Activated naive CD8-positive, alpha-beta T cell treated with anti-CD3 and anti-CD28 coated beads for 36 hours (primary cell): ENCODE measurements at regions not wholly inside any gene's neighbourhood (a gene's known extent, or its start where the extent isn't known, plus 50 kb on each side); places are given as distances from the start of the nearest gene placed in this dataset.

Experiments
- DNase-seq: peaks from one replicate; pipeline ENCODE4 v3.0.0; 2021
- H3K27ac Mint-ChIP-seq: one replicate; pipeline ENCODE4 v1.8.0; 2022; ENCODE audit warnings: mild to moderate bottlenecking, moderate library complexity, mixed read lengths
- H3K27me3 Mint-ChIP-seq: one replicate; pipeline ENCODE4 v1.8.0; 2022; ENCODE audit warnings: mild to moderate bottlenecking, mixed read lengths
- H3K36me3 Mint-ChIP-seq: one replicate; pipeline ENCODE4 v1.8.0; 2021; ENCODE audit warnings: mild to moderate bottlenecking, mixed read lengths
- H3K4me1 Mint-ChIP-seq: one replicate; pipeline ENCODE4 v1.8.0; 2021; ENCODE audit warnings: mixed read lengths
- H3K4me3 Mint-ChIP-seq: one replicate; pipeline ENCODE4 v1.8.0; 2022; ENCODE audit warnings: mild to moderate bottlenecking, moderate library complexity, mixed read lengths
- H3K9me3 Mint-ChIP-seq: one replicate; pipeline ENCODE4 v1.8.0; 2022; ENCODE audit warnings: mixed read lengths

- Mint-ChIP-seq H3K27ac (no peak overlapping the region), H3K4me1 (no peaks in the 10 kb centered on the region), H3K9me3 (no peaks in the 10 kb centered on the region), H3K27me3 (peaks cover 7% of the 10 kb centered on the region), H3K4me3 (no peak overlapping the region), H3K36me3 (no peaks in the 10 kb centered on the region)
- no peak for DNase-seq
These were observed 591.6 kb downstream of the PTPRU start for GRCh38 chr1:29827801-29828525.

GRCh38 chr1:29827237-29827750 lies 591.0 kb downstream of the PTPRU start:
- H3K27ac Mint-ChIP-seq = no peak overlapping the region

GRCh38 chr1:29826646-29827045 lies 590.3 kb downstream of the PTPRU start:
- no peak for DNase-seq
- Mint-ChIP-seq H3K36me3 (no peaks in the 10 kb centered on the region), H3K27ac (no peak overlapping the region), H3K9me3 (no peaks in the 10 kb centered on the region), H3K4me1 (no peaks in the 10 kb centered on the region), H3K4me3 (no peak overlapping the region), H3K27me3 (peaks cover 16% of the 10 kb centered on the region)

More at GRCh38 chr1:29827237-29827750, 591.0 kb downstream of the PTPRU start:
- Mint-ChIP-seq H3K4me1 (no peaks in the 10 kb centered on the region), H3K9me3 (no peaks in the 10 kb centered on the region), H3K27me3 (peaks cover 14% of the 10 kb centered on the region), H3K4me3 (no peak overlapping the region), H3K36me3 (no peaks in the 10 kb centered on the region)
- no peak for DNase-seq

DNA sequence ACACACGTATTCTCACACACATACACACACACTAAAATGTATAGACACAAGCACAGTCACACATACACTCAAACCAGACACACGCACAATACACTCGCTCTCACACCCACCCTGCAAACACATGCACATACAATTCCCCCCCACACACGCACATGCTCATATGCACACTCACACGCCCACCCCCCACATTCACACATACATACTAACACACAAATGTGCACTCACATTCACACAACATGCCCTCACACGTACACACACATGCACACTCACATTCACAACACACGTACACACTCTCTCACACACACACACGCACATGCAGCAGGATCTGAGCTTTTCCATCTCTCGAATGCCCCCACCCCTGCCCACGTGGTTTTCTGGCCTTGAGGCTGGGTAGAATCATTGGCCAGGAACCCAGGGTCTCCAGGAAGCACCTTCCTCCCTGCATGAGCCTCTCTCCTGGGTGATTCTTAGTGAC lies 589.7 kb downstream of the PTPRU start:
- DNase-seq = no peak
- Mint-ChIP-seq H3K4me3 (no peak overlapping the region), H3K27me3 (peaks cover 23% of the 10 kb centered on the region), H3K9me3 (no peaks in the 10 kb centered on the region), H3K27ac (no peak overlapping the region), H3K4me1 (no peaks in the 10 kb centered on the region), H3K36me3 (no peaks in the 10 kb centered on the region)

DNA sequence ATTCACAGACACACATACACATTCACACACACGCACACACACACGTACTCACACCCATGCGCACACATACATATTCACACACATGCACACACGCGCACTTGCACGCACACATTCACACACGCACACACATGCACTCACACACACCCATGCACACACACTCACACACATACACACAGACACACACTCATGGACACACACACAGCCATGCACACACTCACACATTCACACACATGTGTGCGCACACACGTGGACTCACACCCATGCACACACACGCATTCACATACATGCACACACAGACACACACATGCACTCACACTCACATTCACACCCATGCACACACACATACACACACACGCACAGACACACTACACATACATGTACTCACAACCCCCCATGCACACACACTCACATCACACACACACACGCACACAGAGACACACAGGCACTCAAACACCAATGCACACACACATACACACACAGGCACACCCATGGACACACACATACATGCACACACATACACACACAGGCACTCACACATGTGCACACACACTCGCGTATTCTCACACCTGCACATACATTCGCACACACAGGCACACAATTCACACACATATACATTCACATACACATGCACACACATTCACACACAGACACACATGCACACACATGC lies 589.1 kb downstream of the PTPRU start:
- H3K27me3 Mint-ChIP-seq = peaks cover 28% of the 10 kb centered on the region
- H3K4me1 Mint-ChIP-seq = no peaks in the 10 kb centered on the region
- H3K4me3 Mint-ChIP-seq = no peak overlapping the region
- DNase-seq = no peak
- H3K9me3 Mint-ChIP-seq = no peaks in the 10 kb centered on the region
- no peak overlapping the region for H3K27ac Mint-ChIP-seq
- no peaks in the 10 kb centered on the region for H3K36me3 Mint-ChIP-seq

DNA sequence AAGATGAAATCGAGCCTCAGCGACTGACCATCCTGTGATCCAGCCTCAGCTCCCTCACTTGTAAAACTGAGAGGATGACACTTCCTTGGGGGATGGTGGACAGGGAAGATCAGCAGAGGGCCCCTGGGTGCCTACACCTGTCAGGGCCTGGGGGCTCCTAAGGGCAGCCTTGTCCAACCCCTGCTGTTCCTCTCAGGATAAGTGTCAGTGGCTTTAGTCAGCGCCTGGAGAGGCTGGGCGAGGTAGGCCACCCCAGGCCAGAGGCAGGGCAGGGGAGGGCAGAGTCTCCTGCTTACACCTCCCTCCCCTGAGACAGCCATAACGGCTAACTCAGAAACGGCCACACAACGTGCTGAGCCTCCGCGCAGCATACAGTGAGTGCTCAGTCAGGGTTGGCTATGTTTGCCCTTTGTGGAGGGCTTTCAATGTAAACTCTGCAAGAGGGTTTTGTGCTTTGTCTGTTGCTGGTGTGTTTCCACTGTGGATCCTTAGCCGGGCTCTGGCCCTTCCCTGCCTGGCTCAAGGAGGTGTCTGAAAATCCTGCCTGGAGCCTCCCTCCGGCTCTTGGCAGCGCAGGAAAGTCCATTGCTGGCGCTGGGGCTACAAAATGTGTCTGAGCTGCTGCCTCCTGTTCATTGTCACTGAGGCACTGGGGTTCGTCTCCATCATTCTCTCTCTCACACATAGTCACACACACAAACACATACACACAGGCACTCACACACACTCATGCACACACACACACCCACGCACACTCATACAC lies 588.4 kb downstream of the PTPRU start:
- Mint-ChIP-seq H3K9me3 (no peaks in the 10 kb centered on the region), H3K4me1 (no peaks in the 10 kb centered on the region), H3K4me3 (no peak overlapping the region), H3K27ac (no peak overlapping the region), H3K36me3 (no peaks in the 10 kb centered on the region), H3K27me3 (peaks cover 32% of the 10 kb centered on the region)
- DNase-seq = no peak

- Mint-ChIP-seq H3K27me3 (peaks cover 35% of the 10 kb centered on the region), H3K36me3 (no peaks in the 10 kb centered on the region), H3K27ac (no peak overlapping the region), H3K4me3 (no peak overlapping the region), H3K4me1 (no peaks in the 10 kb centered on the region), H3K9me3 (peaks cover 3% of the 10 kb centered on the region)
- no peak for DNase-seq
These were observed 587.7 kb downstream of the PTPRU start for GRCh38 chr1:29824025-29824424.

DNA sequence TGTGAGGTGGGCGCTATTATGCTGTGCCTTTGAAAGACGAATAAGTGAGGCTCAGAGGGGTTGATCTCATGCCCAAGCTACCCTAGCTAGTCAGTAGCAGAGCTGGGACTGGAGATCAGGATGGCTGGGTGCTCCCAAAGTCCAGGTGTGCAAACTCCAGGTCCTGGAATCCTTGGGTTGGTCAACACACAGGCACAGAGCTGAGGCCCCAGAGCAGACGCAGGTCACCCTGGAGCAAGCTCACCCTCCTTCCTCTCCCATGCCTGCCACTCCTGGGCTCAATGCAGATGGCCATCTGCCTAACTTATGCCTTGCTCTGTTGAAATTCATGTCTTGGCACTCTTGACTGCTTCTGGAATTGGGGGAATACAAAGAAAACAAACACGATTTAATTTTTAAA lies 587.2 kb downstream of the PTPRU start:
- Mint-ChIP-seq H3K4me3 (no peak overlapping the region), H3K27ac (no peak overlapping the region), H3K9me3 (peaks cover 3% of the 10 kb centered on the region), H3K36me3 (no peaks in the 10 kb centered on the region), H3K27me3 (peaks cover 38% of the 10 kb centered on the region), H3K4me1 (no peaks in the 10 kb centered on the region)
- no peak for DNase-seq

DNA sequence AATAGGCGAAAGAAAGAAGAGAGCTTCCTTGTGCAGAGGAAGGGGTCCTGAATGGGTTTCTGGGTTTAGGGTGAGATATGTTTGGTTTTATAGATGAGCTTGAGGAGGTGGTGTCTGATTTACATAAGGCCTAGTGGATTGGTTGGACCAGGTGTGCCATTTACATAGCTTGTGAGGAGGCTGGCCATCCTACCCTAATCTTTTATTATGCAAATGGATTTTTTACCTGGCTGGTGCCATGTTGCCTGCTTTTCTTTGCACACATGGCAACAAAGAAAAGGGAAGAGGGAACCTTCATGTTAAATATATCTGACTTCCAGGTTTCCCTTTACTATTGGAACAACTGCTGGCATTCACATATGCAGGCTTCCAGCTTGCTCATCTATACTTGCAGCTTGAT lies 585.3 kb downstream of the PTPRU start:
- no peaks in the 10 kb centered on the region for H3K36me3 Mint-ChIP-seq
- no peak overlapping the region for H3K27ac Mint-ChIP-seq
- H3K4me3 Mint-ChIP-seq = no peak overlapping the region
- no peak for DNase-seq
- H3K4me1 Mint-ChIP-seq = no peaks in the 10 kb centered on the region
- peaks cover 3% of the 10 kb centered on the region for H3K9me3 Mint-ChIP-seq
- peaks cover 49% of the 10 kb centered on the region for H3K27me3 Mint-ChIP-seq

- no peak for DNase-seq
- H3K4me1 Mint-ChIP-seq = no peaks in the 10 kb centered on the region
- no peak overlapping the region for H3K27ac Mint-ChIP-seq
- H3K36me3 Mint-ChIP-seq = no peaks in the 10 kb centered on the region
- peaks cover 3% of the 10 kb centered on the region for H3K9me3 Mint-ChIP-seq
- H3K4me3 Mint-ChIP-seq = no peak overlapping the region
- peaks cover 54% of the 10 kb centered on the region for H3K27me3 Mint-ChIP-seq
These were observed 584.1 kb downstream of the PTPRU start for GRCh38 chr1:29820401-29820800.

- Mint-ChIP-seq H3K27ac (no peak overlapping the region), H3K36me3 (no peaks in the 10 kb centered on the region), H3K27me3 (peaks cover 24% of the 10 kb centered on the region), H3K9me3 (no peaks in the 10 kb centered on the region), H3K4me1 (no peaks in the 10 kb centered on the region), H3K4me3 (no peak overlapping the region)
- DNase-seq = no peak
These were observed 576.2 kb downstream of the PTPRU start for GRCh38 chr1:29812408-29813135.

DNA sequence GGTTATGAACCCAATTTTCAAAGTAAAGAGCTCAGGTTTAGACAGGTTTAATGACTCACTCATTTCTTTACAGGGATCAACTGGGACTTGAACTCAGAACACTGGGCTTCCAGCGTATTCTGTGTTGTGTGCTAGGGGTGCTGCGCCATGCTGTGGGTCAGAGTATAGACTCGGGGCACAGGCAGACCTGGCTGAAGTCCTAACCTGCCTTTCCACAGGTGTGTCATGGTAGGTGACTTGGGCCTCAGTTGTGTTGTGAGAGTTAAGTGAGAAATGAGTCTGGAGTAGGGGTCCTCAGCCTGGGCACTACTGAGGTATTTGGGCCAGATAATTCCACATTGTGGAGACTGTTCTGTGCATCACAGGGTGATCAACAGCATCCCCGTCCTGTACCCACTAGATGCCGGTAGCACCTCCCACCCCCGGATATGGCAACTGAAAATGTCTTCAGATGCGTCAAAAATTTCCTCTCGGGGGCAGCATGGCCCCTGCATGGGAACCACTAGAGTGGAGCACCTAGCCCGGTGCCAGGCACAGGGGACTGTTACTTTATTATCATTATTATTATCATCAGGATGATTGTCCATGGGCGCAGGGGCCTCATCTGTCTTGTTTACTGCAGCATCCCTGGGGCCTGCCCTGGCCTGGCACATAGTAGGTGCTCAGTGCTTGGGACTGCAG lies 575.5 kb downstream of the PTPRU start:
- Mint-ChIP-seq H3K36me3 (no peaks in the 10 kb centered on the region), H3K4me3 (no peak overlapping the region), H3K27me3 (peaks cover 17% of the 10 kb centered on the region), H3K4me1 (no peaks in the 10 kb centered on the region), H3K9me3 (no peaks in the 10 kb centered on the region), H3K27ac (no peak overlapping the region)
- no peak for DNase-seq

GRCh38 chr1:29811247-29811646 lies 574.9 kb downstream of the PTPRU start:
- Mint-ChIP-seq H3K27me3 (peaks cover 16% of the 10 kb centered on the region), H3K9me3 (no peaks in the 10 kb centered on the region), H3K36me3 (no peaks in the 10 kb centered on the region), H3K4me3 (no peak overlapping the region), H3K27ac (no peak overlapping the region), H3K4me1 (no peaks in the 10 kb centered on the region)
- DNase-seq = no peak
